K562 (cell line): ENCODE measurements at regions not wholly inside any gene's neighbourhood (a gene's known extent, or its start where the extent isn't known, plus 50 kb on each side); places are given as distances from the start of the nearest gene placed in this dataset.

Experiments used
- CTCF ChIP-seq, 3 experiments: IDR thresholded peaks in 2 of 3; conservative IDR thresholded peaks in 1 of 3; 2 replicates each; pipeline ENCODE4 v1.5.1; 2011 to 2012; ENCODE audit warnings: low read length in 3 of 3, mild to moderate bottlenecking in 3 of 3, control low read depth in 2 of 3, improper control_type of control experiment in 1 of 3, inconsistent platforms in 1 of 3, low read depth in 1 of 3, mixed read lengths in 1 of 3, moderate library complexity in 1 of 3; ENCODE audit not compliant: insufficient read depth in 2 of 3
- EHMT2 ChIP-seq: fragments of 450-650 bp; IDR thresholded peaks from 2 replicates; pipeline ENCODE4 v1.6.1; 2018; ENCODE audit warnings: antibody characterized with exemption
- JUNB ChIP-seq: fragments of 450-650 bp; formaldehyde crosslinking; conservative IDR thresholded peaks from 2 replicates; pipeline ENCODE4 v1.4.0; 2020; ENCODE audit warnings: mild to moderate bottlenecking

GRCh38 chr18:73684647-73685046 is 463.0 kb downstream of the FBXO15 start:
- no peak for TF ChIP-seq JUNB (CRISPR knock-in tag)
- TF ChIP-seq EHMT2, result no peak
- no peak for TF ChIP-seq CTCF (IDR thresholded peaks at IDR 0.05 in 2 of 3, conservative IDR thresholded peaks at IDR 0.05 in 1 of 3; ENCODE audit: insufficient read depth in 2 of 3, low read depth in 1 of 3, low read length in 3 of 3)
